GM12891 (cell line): ENCODE measurements at regions not wholly inside any gene's neighbourhood (a gene's known extent, or its start where the extent isn't known, plus 50 kb on each side); places are given as distances from the start of the nearest gene placed in this dataset.

Source experiments
- POLR2A ChIP-seq: IDR thresholded peaks from 2 replicates; pipeline ENCODE4 v1.6.1; 2011; ENCODE audit warnings: low read depth, low read length, control low read depth
- POLR2AphosphoS5 ChIP-seq: IDR thresholded peaks from 2 replicates; pipeline ENCODE4 v1.6.1; 2011; ENCODE audit warnings: low read depth, low read length, control low read depth
- POU2F2 ChIP-seq: IDR thresholded peaks from 2 replicates; pipeline ENCODE4 v1.6.1; 2011; ENCODE audit warnings: low read depth, mild to moderate bottlenecking, control low read depth, low read length, moderate library complexity
- SPI1 ChIP-seq: IDR thresholded peaks from 2 replicates; pipeline ENCODE4 v1.6.1; 2011; ENCODE audit warnings: low read depth, low read length, control low read depth
- TAF1 ChIP-seq: IDR thresholded peaks from 2 replicates; pipeline ENCODE4 v1.6.1; 2011; ENCODE audit warnings: low read depth, low read length, control low read depth

GRCh38 chr5:94043311-94043710 is 301.9 kb upstream of the POU5F2 start:
- TF ChIP-seq POLR2A (no peak), TAF1 (no peak), SPI1 (no peak), POLR2AphosphoS5 (no peak), POU2F2 (no peak)
